ENCODE measurements at regions not wholly inside any gene's neighbourhood (a gene's known extent, or its start where the extent isn't known, plus 50 kb on each side); places are given as distances from the start of the nearest gene placed in this dataset.
"Not testable (repeated sequence)": the region's sequence is repeated elsewhere in the genome, so short reads cannot be mapped to it uniquely, and the experiment has no call there.

DNA sequence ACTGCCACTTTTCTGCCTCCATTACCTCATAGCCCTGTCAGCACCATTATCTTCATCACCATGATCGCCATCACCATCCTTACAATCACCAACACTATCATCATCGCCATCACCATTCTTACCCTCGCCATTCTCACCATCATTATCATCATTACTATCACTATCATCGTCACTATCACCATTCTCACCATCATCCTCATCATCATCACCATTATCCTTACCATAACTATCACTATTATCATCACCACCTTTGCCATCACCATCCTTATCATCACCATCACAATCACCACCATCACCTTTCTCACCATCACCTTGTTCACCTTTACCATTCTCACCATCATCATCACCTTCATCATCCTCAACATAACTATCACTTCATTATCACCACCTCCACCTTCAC, 377.3 kb upstream of the ZNF337 start:
- H3K9me3 ChIP-seq (ENCODE audit: control insufficient read depth in 2 of 2, insufficient read depth in 1 of 2, low read depth in 1 of 2, low read length in 1 of 2); H3K27me3 ChIP-seq (ENCODE audit: control insufficient read depth in 1 of 2, insufficient read depth in 2 of 2, low read length in 2 of 2); H3K27ac ChIP-seq (ENCODE audit: low read depth in 2 of 2, low read length in 1 of 2); H3K4me1 ChIP-seq (ENCODE audit: control insufficient read depth in 2 of 2, insufficient read depth in 2 of 2, low read length in 1 of 2); H3K36me3 ChIP-seq (ENCODE audit: control insufficient read depth in 2 of 2, insufficient read depth in 2 of 2, low read length in 1 of 2); H3K4me3 ChIP-seq (ENCODE audit: low read depth in 1 of 2, low read length in 2 of 2): not testable (repeated sequence)
- 83 to 89% methylated on average over 4 of the region's 4 CpGs for WGBS, 2 donors

DNA sequence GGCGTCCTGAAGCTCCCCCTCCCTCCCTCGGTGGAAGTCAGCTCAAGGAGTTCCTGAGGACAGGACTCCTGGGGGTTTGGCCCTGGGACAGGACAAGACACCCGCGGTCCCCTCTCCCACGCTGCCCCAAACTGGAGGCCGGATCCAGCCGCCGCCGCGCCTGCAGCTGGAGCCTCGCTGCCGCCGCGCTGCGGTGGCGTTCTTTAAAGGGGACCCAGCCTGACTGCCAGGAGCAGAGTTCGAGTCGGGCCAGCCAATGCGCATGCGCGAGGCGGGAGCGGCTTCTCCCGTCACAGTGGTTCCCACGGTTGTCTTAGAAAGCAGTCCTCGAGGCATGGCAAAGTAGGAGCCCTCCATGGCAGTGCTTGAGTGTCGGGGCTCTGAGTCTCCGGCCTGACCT, 362.7 kb upstream of the ZNF337 start:
- no CpG with 5 or more reads among the region's 28 CpGs for WGBS, 2 donors

DNA sequence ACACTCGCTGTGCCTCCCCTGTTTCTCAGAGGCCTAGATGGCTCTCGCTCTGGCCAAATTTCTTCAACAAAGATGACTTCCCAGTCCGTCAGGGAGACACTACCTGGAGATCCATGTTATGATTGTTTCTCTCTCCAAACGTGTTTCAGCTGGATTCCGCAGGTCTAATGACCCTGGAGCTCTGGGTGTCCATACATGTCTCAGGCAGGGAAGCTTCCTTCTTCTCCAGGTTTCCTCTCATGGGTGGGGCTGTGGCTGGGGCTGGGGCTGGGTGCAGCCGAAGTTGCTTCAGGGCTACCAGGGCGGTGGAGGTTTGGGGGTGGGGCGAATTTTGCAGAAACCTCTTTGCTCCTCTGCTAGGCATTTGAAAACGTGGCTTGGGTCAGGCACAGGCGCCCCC, 361.8 kb upstream of the ZNF337 start:
- H3K4me3 ChIP-seq (ENCODE audit: low read depth in 1 of 2, low read length in 2 of 2); H3K27ac ChIP-seq (ENCODE audit: low read depth in 2 of 2, low read length in 1 of 2); H3K9me3 ChIP-seq (ENCODE audit: control insufficient read depth in 2 of 2, insufficient read depth in 1 of 2, low read depth in 1 of 2, low read length in 1 of 2); H3K27me3 ChIP-seq (ENCODE audit: control insufficient read depth in 1 of 2, insufficient read depth in 2 of 2, low read length in 2 of 2); H3K36me3 ChIP-seq (ENCODE audit: control insufficient read depth in 2 of 2, insufficient read depth in 2 of 2, low read length in 1 of 2); H3K4me1 ChIP-seq (ENCODE audit: control insufficient read depth in 2 of 2, insufficient read depth in 2 of 2, low read length in 1 of 2): not testable (repeated sequence)
- WGBS, 2 donors: no CpG with 5 or more reads among the region's 10 CpGs

More for the DNA sequence above, 362.7 kb upstream of the ZNF337 start:
- not testable (repeated sequence) for H3K9me3 ChIP-seq (ENCODE audit: control insufficient read depth in 2 of 2, insufficient read depth in 1 of 2, low read depth in 1 of 2, low read length in 1 of 2); H3K27me3 ChIP-seq (ENCODE audit: control insufficient read depth in 1 of 2, insufficient read depth in 2 of 2, low read length in 2 of 2); H3K36me3 ChIP-seq (ENCODE audit: control insufficient read depth in 2 of 2, insufficient read depth in 2 of 2, low read length in 1 of 2); H3K27ac ChIP-seq (ENCODE audit: low read depth in 2 of 2, low read length in 1 of 2); H3K4me1 ChIP-seq (ENCODE audit: control insufficient read depth in 2 of 2, insufficient read depth in 2 of 2, low read length in 1 of 2); H3K4me3 ChIP-seq (ENCODE audit: low read depth in 1 of 2, low read length in 2 of 2)

DNA sequence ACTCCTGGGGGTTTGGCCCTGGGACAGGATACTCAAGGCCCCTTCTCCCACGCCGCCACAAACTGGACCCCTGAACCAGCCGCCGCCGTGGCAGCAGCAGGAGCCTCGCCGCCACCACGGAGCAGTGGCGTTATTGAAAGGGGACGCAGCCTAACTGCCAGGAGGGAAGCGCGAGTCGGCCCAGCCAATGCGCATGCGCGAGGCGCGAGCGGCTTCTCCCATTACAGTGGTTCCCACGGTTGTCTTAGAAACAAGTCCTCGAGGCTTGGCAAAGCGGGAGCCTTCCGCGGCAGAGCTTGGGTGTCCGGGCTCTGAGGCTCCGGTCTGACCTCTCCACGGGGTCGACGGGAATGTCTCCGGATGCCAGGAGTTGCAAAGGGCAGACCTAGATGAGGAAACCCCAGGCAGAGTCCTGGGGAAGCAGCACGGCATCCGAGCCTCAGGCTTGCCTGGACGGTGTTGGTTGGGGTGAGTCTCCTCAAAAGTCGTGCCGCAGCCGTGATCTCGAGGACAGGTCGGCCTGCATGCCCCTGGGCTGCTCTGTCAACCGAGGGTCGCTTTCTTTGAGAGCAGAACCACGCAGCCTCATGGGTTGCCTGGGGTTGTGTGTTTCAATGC, 360.6 kb upstream of the ZNF337 start:
- not testable (repeated sequence) for H3K4me3 ChIP-seq (ENCODE audit: low read depth in 1 of 2, low read length in 2 of 2); H3K9me3 ChIP-seq (ENCODE audit: control insufficient read depth in 2 of 2, insufficient read depth in 1 of 2, low read depth in 1 of 2, low read length in 1 of 2); H3K36me3 ChIP-seq (ENCODE audit: control insufficient read depth in 2 of 2, insufficient read depth in 2 of 2, low read length in 1 of 2); H3K27me3 ChIP-seq (ENCODE audit: control insufficient read depth in 1 of 2, insufficient read depth in 2 of 2, low read length in 2 of 2); H3K4me1 ChIP-seq (ENCODE audit: control insufficient read depth in 2 of 2, insufficient read depth in 2 of 2, low read length in 1 of 2); H3K27ac ChIP-seq (ENCODE audit: low read depth in 2 of 2, low read length in 1 of 2)
- WGBS, 2 donors: no CpG with 5 or more reads among the region's 41 CpGs

DNA sequence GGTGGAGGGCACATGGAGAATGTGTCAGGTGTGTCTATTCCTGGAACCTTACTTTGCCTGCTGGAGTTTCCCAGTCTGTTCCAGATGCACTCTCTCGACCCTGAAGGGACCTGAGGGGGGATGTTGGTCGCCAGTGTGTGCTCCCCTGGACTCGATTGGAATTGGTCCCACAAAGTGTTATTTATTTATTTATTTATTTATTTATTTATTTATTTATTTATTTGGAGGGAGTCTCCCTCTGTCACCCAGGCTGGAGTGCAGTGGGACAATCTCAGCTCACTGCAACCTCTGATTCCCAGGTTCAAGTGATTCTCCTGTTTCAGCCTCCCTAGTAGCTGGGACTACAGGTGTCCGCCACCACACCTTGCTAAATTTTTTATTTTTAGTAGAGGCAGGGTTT, 329.1 kb upstream of the ZNF337 start:
- not testable (repeated sequence) for H3K4me3 ChIP-seq (ENCODE audit: low read depth in 1 of 2, low read length in 2 of 2); H3K9me3 ChIP-seq (ENCODE audit: control insufficient read depth in 2 of 2, insufficient read depth in 1 of 2, low read depth in 1 of 2, low read length in 1 of 2); H3K36me3 ChIP-seq (ENCODE audit: control insufficient read depth in 2 of 2, insufficient read depth in 2 of 2, low read length in 1 of 2); H3K27ac ChIP-seq (ENCODE audit: low read depth in 2 of 2, low read length in 1 of 2); H3K27me3 ChIP-seq (ENCODE audit: control insufficient read depth in 1 of 2, insufficient read depth in 2 of 2, low read length in 2 of 2); H3K4me1 ChIP-seq (ENCODE audit: control insufficient read depth in 2 of 2, insufficient read depth in 2 of 2, low read length in 1 of 2)
- WGBS, 2 donors: 88% methylated on average over 1 of the region's 4 CpGs; no CpG with 5 or more reads in 1 of the 2 donors

DNA sequence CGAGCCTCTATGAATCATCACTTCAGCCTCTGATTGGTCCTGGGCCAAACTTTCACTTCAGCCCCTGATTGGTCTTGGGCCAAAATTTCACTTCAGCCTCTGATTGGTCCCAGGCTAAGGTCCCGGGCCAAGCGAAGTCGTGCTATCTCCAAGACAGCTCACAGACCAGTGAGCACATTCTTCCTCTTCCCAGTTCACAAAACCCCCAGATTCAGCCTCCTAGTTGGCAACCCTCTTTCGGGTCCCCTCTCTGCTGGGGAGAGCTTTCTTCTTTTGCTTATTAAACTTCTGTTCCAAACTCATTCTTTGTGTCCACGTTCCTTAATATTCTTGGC, 314.3 kb upstream of the ZNF337 start:
- not testable (repeated sequence) for H3K9me3 ChIP-seq (ENCODE audit: control insufficient read depth in 2 of 2, insufficient read depth in 1 of 2, low read depth in 1 of 2, low read length in 1 of 2); H3K36me3 ChIP-seq (ENCODE audit: control insufficient read depth in 2 of 2, insufficient read depth in 2 of 2, low read length in 1 of 2); H3K27me3 ChIP-seq (ENCODE audit: control insufficient read depth in 1 of 2, insufficient read depth in 2 of 2, low read length in 2 of 2); H3K4me1 ChIP-seq (ENCODE audit: control insufficient read depth in 2 of 2, insufficient read depth in 2 of 2, low read length in 1 of 2); H3K27ac ChIP-seq (ENCODE audit: low read depth in 2 of 2, low read length in 1 of 2); H3K4me3 ChIP-seq (ENCODE audit: low read depth in 1 of 2, low read length in 2 of 2)
- no CpG with 5 or more reads among the region's 6 CpGs for WGBS, 2 donors

DNA sequence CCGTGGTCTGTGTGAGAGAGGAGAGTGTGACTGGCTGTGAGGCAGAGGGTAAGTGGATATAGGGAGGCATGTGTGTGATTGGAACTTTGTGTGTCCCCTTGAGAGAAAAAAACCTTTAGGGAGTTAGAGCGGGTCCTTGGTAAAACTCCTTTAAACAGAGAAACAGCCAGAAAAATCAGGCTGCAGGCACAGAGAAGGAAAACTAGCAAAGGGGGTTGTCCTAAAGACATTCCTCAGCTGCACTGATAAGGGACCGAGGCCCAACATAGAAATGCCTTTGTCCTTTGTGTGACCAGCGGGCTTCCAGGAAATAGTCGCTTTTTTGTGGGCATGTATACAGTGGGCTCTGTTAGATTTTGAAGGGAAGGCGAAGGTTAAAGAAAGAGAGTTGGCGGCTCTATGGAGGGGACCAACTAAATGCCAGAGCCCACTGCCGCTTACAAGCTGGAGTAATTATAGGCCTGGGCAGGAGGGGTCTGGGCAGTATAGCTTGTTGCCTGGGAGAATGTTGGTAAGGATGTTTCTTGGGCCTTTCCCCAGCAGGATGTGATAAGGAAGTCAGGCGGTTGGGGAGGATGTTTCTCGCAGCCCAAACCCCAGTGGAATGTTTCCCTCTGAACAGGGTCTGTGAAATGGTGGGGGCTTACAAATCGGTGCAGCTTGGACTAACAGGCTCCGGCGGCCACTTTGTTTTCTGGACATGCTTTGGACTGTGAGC, 313.7 kb upstream of the ZNF337 start:
- not testable (repeated sequence) for H3K27me3 ChIP-seq (ENCODE audit: control insufficient read depth in 1 of 2, insufficient read depth in 2 of 2, low read length in 2 of 2); H3K9me3 ChIP-seq (ENCODE audit: control insufficient read depth in 2 of 2, insufficient read depth in 1 of 2, low read depth in 1 of 2, low read length in 1 of 2); H3K36me3 ChIP-seq (ENCODE audit: control insufficient read depth in 2 of 2, insufficient read depth in 2 of 2, low read length in 1 of 2); H3K4me1 ChIP-seq (ENCODE audit: control insufficient read depth in 2 of 2, insufficient read depth in 2 of 2, low read length in 1 of 2)
- 15 to 17% methylated on average over 6 to 10 of the region's 13 CpGs for WGBS, 2 donors
- peak overlapping the region; percentile 59 to 69 for H3K4me3 ChIP-seq (ENCODE audit: low read depth in 1 of 2, low read length in 2 of 2)
- peak overlapping the region; percentile 64 to 67 for H3K27ac ChIP-seq (ENCODE audit: low read depth in 2 of 2, low read length in 1 of 2)

DNA sequence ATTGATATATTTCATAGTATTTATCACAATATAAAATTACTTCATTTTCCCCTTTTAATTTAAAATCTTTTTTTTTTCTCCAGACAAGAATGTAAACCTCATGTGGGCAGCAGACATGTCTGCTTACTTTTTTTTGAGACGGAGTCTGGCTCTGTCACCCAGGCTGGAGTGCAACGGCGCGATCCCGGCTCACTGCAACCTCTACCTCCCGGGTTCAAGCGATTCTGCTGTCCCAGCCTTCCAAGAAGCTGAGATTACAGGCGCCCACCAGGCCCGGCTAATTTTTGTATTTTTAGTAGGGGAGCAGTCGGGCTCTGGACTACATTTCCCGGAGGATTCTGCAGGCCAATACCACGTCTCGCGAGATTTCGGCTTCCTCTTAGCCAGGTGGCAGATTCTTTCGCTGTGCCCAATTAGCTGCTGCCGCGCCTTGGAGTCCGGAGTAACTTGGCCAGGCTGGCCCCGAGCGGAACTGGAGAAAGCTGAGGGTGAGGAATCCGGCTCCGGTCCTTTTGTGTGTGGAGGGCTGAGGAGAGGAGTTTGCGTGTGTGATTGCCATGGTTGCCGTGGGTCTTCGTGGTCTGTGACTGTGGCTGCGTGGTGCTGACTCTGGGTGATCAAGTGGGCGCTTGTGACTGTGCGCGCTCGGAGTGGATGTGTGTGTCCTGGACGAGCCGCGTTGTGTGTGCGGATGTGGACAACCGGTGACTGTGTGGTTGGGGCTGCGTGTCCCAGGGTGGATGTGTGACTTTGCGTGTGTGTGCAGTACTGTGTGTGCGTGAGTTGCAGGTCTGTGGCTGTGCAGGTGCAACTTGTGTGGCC, 313.0 kb upstream of the ZNF337 start:
- not testable (repeated sequence) for H3K36me3 ChIP-seq (ENCODE audit: control insufficient read depth in 2 of 2, insufficient read depth in 2 of 2, low read length in 1 of 2); H3K4me1 ChIP-seq (ENCODE audit: control insufficient read depth in 2 of 2, insufficient read depth in 2 of 2, low read length in 1 of 2); H3K9me3 ChIP-seq (ENCODE audit: control insufficient read depth in 2 of 2, insufficient read depth in 1 of 2, low read depth in 1 of 2, low read length in 1 of 2); H3K27me3 ChIP-seq (ENCODE audit: control insufficient read depth in 1 of 2, insufficient read depth in 2 of 2, low read length in 2 of 2)
- peak overlapping the region; percentile 59 to 69 for H3K4me3 ChIP-seq (ENCODE audit: low read depth in 1 of 2, low read length in 2 of 2)
- 31 to 33% methylated on average over 39 of the region's 39 CpGs for WGBS, 2 donors
- peak overlapping the region; percentile 64 to 67 for H3K27ac ChIP-seq (ENCODE audit: low read depth in 2 of 2, low read length in 1 of 2)

DNA sequence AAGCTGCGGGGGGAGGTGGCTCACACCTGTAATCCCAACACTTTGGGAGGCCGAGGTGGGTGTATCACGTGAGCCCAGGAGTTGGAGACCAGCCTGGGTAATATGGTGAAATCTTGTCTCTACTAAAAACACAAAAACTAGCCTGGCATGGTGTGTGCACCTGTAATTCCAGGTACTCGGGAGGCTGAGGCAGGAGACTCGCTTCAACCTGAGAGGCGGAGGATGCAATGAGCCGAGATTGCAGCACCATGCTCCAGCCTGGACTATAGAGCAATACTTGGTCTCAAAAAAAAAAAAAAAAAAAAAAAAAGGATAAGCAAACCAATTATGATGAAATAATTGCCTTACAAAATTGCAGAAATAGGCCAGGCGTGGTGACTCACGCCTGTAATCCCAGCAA, 311.4 kb upstream of the ZNF337 start:
- H3K27ac ChIP-seq (ENCODE audit: low read depth in 2 of 2, low read length in 1 of 2); H3K9me3 ChIP-seq (ENCODE audit: control insufficient read depth in 2 of 2, insufficient read depth in 1 of 2, low read depth in 1 of 2, low read length in 1 of 2); H3K4me1 ChIP-seq (ENCODE audit: control insufficient read depth in 2 of 2, insufficient read depth in 2 of 2, low read length in 1 of 2); H3K36me3 ChIP-seq (ENCODE audit: control insufficient read depth in 2 of 2, insufficient read depth in 2 of 2, low read length in 1 of 2); H3K4me3 ChIP-seq (ENCODE audit: low read depth in 1 of 2, low read length in 2 of 2); H3K27me3 ChIP-seq (ENCODE audit: control insufficient read depth in 1 of 2, insufficient read depth in 2 of 2, low read length in 2 of 2): not testable (repeated sequence)
- WGBS, 2 donors: 93 to 94% methylated on average over 9 of the region's 9 CpGs

DNA sequence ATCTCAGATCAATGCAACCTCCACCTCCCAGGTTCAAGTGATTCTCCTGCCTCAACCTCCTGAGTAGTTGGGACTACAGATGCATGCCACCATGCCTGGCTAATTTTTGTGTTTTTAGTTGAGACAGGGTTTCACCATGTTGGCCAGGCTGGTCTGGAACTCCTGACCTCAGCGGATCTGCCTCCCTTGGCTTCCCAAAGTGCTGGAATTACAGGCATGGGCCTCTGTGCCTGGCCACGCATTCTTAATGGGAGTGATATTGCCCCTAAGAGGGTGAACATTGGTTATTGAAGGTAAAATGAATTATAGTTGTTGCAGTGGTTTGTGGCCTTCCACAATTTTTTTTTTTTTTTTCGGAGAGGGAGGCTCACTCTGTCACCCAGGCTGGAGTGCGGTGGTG, 309.5 kb upstream of the ZNF337 start:
- not testable (repeated sequence) for H3K36me3 ChIP-seq (ENCODE audit: control insufficient read depth in 2 of 2, insufficient read depth in 2 of 2, low read length in 1 of 2); H3K4me3 ChIP-seq (ENCODE audit: low read depth in 1 of 2, low read length in 2 of 2); H3K27ac ChIP-seq (ENCODE audit: low read depth in 2 of 2, low read length in 1 of 2); H3K4me1 ChIP-seq (ENCODE audit: control insufficient read depth in 2 of 2, insufficient read depth in 2 of 2, low read length in 1 of 2); H3K9me3 ChIP-seq (ENCODE audit: control insufficient read depth in 2 of 2, insufficient read depth in 1 of 2, low read depth in 1 of 2, low read length in 1 of 2); H3K27me3 ChIP-seq (ENCODE audit: control insufficient read depth in 1 of 2, insufficient read depth in 2 of 2, low read length in 2 of 2)
- 97 to 99% methylated on average over 3 to 4 of the region's 4 CpGs for WGBS, 2 donors

Measured in esophagus (tissue), 2 donors.